HG03025 (cell line): ENCODE measurements at regions not wholly inside any gene's neighbourhood (a gene's known extent, or its start where the extent isn't known, plus 50 kb on each side); places are given as distances from the start of the nearest gene placed in this dataset.

Source experiments
- ATAC-seq: cut with Tn5 transposase; IDR thresholded peaks from one replicate; pipeline ENCODE4 v1.9.1; 2021; ENCODE audit warnings: mild to moderate bottlenecking, moderate library complexity; ENCODE audit not compliant: unreplicated experiment, low FRiP score

DNA sequence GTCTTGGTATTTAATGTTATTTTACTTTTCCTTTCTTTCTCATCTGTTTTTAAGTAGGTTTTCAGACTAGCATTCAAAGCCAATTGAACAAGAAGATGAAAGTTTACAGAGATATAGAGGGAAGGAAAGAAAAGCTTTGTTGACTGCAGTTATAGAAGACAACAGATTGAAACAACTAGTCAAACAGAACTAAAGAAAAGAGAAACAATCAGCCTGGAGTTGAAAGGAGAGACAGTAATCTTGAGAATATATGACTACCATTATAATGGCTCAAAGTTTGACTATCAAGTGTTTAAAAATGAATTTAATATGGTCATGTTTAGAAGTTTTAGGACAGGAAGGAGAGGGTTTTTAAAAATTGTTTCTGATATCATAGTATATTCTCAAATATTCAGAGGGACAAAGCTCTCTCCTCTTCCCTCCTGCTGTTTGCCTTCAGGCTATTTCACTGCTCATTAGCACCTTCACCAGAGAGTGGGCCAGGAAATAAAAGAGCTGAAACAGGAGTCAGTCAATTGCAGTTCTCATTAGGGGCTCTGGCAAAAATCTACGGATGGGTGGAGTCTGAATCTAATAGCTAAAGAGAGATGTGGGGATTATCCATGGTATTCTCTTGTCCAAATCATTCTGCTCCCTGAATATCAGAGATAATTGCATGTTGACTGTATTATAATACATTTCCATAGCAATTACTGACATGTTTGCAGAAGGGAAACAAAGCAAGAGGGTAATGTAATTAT is 577.8 kb downstream of the BRINP3 start:
- ATAC-seq: no peak

DNA sequence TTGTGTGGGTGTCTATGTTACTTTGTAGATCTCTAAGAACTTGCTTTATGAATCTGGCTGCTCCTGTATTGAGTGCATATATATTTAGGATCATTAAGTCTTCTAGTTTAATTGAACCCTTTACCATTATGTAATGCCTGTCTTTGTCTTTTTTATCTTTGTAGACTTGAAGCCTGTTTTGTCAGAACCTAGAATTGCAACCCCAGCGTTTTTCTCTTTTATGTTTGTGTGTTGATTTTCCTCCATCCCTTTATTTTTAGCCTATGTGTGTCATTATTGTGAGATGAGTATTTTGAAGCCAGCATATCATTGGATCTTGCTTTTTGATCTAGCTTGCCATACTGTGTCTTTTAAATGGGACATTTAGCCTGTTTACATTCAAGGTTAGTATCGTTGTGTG is 573.2 kb downstream of the BRINP3 start:
- ATAC-seq: no peak

DNA sequence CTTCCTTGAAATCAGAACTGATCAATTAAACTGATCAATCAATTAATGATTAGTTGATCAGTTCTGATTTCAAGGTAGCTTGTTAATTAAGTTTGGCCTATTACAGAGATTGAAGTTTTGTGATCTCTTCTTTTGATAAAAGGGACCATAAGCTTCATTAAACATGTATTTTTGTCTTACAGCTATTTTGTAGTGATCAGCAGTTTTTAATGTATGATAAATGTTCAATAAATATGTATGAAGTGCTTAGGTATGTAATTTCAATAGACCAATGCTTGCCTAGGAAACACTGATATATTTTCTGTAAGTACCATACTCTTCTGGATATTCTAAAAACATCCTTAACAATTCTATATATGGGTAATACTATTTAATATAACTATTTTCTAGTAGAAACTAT is 569.6 kb downstream of the BRINP3 start:
- ATAC-seq: no peak

DNA sequence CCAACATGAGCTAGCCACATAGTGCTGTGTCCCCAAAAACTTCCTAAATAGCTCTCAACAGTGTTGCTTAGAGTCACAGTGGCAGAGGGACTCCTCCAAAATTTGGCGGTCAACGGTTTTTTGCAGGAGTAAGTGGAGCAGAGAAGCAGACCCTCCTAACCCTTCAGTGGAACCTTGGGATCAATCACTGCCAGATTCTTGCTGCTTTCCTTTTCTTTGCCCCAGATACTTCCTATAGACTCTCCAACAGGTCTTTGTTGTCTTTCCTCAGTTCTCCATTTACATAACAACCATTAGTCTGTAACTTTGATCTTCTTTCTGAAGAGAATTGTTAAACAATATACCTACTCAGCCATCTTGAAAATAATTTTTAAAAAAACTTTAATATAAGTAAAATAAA is 556.1 kb downstream of the BRINP3 start:
- no peak for ATAC-seq

DNA sequence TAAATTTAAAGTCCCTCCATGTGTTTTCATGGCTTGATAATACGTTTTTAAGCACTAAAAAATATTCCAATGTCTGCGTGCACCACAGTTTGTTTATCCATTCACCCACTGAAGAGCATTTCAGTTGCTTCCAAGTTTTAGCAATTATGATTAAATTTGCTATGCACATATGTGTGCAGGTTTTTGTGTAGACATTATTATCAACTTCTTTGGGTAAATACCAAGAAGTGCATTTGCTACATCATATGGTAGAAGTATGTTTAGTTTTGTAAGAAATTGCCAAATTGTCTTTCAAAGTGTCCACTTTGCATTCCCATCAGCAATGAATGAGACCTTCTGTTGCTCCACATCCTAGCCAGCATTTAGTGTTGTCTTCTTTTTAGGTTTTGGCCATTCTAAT is 550.0 kb downstream of the BRINP3 start:
- no peak for ATAC-seq

DNA sequence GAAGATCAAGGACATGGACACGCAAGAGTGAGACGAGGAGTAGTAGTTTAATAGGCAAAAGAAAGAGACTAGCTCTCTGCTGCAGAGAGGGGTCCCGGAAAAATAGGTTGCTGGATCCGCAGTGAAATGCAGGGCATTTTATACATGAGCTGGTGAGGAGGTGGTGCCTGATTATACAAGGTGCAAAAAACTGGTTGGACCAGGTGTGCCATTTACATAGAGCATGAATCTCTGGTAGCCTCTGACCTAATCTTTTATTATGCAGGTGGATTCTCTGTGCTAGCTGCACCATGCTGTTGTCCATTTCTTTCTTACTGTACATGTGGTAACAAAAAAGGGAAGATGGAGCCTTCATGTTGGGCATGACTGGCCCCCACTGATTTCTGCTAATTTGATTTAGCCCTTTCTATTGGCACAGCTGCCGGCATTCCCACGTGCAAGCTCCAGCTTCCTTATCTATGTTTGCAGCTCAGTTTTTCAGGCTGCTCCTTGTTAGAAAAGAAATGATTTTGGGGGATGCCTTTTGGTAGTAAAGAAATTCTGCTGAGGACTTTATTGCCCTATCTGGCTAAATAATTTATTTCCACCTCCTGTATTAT is 548.1 kb downstream of the BRINP3 start:
- no peak for ATAC-seq

DNA sequence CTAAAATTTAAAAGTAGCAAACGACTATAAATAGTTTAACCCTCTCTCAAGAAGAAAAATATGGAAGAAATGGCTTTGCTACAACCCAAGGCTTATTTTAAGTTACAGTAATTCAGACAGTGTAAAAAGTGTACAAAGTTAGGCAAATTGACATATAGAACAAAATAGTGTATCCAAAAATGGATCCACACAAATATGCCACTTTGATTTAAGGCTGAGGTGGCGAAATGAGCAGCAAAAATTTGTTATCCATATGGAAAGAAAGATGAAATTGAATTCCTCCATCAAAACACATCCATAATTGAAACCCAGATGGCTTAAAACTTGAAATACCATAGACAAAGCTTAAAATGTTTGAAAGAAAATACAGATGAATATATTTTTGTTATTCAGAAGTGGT is 540.8 kb downstream of the BRINP3 start:
- ATAC-seq: no peak

DNA sequence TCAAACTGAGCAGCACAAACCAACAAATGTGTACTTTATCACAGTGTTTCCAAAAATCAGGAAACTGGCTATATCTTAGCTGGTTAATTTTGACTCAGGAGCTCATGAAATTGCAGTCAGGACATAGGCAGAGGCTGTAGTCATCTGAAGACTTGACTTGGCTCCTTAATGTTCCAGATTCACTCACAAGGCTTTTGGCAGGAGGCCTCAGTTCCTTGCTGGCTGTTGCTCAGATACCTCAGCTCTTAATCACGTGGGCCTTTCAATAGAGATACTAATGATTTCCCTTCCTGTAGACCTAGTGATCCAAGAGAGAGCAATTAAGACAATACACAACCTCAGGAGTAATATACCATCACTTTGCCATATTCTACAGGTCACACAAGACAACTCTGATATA is 537.7 kb downstream of the BRINP3 start:
- no peak for ATAC-seq

DNA sequence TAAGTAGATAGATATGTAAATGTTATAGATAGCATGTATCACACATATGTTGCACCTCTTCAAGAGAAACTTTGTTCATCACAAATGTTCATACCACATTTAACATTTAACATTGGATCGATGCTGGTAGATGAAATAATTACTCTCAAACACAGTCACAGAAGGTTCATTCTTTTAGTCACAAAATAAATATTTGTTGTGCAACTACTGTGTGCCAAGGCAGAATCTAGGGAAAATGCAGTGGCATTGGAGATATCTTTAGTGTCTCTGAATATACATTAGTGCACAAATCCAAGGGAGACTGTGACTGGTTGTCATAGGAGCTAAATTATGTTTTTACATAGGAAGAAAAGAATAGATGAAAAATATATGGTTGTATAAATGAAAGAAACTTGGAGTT is 535.7 kb downstream of the BRINP3 start:
- no peak for ATAC-seq

DNA sequence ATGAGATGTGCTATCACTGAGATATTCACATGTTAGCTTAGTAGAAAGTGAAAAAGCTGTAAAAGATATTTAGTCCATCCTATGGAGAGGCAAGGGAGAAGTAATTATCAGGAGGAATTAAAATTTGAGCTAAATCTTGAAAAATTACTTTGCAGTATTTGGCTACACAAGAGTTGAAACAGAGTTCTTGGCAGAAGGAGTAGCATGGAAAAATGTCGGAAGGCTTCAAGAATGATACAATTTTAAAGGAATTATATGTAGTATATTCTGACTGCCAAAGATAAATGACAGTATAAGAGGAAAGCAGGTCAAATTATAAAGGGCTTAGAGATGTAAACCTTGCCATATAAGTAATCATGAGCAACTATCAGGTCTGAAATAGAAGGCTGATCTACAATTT is 518.9 kb downstream of the BRINP3 start:
- ATAC-seq: no peak

DNA sequence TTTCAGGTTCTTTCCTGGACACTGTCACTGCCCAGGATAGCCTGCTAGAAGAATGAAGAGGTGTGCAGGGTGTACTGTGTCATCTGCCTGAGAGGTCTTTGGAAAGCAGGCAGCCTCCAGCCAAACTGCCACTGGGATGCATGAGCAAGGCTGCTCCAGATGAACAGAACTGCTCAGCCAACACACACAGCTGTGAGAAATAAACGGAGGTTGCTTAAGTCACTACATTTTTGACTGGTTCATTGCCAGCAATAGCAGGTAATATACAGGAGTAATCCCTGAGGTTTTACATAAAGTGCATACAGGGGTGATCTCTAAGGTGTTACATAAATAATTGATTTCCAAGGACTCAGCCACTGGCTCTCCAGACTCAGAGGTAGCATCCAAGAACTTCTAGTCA is 516.9 kb downstream of the BRINP3 start:
- ATAC-seq: no peak

DNA sequence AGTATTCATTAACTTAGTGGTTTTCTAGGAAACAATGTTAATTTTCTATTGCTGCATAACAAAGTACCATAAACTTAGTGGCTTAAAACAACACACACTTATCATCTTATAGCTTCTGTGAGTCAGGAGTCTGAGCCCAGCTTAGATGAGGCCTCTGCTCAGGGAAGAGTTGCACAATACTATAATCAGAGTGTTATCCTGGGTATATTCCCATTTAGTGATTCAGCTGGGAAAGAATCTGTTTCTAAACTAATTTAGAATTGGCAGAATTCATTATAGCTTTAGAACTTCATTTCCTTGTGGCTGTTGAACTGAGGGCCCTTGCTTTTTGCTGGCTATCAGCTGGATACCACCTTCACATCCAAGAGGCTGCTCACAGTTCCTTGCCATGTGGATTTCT is 515.5 kb downstream of the BRINP3 start:
- ATAC-seq: no peak

DNA sequence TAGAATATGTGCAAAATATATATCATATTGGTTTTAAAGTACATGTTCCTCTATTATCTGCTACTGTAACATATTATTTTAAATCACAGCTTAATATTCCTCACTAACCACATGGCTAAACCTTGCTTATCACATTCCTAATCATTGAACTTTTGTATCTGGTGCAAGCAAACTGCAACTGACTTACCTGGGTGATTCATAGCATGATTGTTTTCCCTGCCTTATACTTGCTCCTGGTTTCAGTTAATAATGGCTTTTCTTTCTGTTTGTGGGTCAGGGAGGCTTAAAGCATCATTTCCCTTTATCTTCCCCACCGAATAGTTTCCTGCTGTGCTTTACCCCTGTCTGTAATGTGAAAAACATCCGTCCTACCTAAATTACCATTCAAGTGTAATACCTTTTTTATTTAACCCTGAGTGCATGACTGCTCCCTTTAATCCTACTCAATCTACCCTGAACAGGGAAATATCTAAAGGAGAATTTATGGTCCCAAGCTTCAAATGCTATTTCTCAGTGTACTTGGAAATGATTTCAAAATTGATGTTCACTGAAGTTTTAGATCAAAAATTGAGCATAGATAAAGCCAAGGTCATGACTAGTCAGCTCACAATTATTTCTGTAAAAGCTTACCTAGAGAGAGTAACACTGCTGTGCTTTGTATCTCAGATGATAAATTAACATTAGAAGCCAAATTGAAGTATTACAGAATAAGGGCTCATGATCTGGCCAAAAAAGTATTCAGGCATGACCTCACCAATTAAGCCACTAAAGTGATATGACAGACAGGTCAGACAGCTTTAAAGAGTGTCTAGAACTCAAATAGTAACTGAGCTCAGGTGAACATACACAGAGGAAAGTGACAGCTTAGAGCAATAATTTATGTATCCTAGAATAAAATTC is 507.1 kb downstream of the BRINP3 start:
- no peak for ATAC-seq

DNA sequence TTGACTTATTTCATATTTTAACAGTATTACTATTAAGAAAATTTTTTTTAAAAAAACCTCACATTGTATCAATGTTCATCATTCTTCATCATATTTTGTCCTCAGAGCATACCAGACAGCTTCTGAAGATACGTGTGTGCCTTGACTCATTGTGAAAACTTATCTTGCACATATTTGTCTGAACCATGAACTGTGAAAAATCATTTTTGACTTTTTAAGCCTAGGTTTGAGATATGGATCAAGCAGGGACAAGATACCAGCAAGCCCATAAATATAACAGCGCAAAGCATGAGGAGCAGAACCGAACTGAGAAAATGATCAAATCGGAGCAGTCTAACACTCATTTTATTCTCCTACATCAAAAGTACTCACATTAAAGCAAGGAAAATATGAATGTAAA is 506.0 kb downstream of the BRINP3 start:
- no peak for ATAC-seq

DNA sequence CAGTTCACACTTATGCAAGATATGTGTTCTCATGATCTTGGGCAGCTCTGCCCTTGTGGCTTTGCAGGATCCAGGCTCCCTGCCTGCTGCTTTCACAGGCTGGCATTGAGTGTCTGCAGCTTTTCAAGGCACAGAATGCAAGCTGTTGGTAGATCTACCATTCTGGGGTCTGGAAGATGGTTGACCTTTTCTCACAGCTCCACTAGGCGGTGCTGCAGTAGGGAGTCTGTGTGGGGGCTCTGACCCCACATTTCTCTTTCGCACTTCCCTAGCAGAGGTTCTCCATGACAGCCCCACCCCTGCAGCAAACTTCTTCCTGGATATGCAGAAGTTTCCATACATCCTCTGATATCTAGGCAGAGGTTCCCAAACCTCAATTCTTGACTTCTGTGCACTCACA is 500.5 kb downstream of the BRINP3 start:
- ATAC-seq: no peak

DNA sequence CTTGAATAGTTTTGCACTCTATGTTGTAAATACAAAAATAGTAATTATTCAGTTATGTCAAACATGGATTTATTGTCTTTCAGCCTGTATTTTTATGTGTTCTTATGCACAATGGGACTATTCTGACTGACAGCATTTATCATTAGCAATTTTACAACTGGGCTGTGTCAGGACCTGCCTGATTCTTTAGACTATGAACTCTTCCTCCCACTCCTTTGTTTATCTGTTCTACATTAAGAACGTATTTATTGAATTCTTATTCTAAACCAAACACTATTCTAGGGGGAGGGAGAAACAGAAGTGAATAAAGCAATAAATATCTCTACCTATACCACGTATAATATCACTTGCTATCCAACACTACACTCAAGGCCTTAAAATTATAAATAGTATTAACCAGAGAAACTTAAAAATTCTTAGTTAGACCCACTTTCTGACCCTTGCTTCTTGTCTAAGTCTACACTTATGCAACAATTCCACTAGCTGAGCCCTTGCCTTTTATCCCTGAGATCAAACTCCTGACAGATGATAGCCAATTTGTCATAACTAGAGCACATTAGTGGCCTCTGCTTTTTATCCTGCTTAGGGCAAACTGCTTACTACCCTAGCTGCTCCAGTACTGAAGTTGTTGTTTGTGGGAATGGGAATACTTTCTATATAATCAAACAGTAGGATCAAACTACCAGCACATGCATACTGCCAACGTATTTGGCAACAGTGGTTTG is 494.3 kb downstream of the BRINP3 start:
- ATAC-seq: no peak

DNA sequence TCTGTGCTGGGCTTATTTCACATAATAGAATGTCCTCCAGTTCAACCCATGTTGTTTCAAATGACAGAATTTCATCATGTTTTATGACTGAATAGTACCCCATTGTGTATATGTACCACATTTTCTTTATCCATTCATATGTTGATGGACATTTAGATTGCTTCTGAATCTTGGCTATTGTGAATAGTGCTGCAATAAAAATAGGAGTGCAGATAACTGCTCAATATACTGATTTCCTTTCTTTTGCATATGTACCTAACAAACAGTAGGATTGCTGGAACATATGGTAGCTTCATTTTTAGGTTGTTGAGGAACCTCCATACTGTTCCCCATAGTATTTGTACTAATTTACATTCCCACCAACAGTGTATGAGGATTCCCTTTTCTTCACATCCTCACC is 491.1 kb downstream of the BRINP3 start:
- no peak for ATAC-seq

DNA sequence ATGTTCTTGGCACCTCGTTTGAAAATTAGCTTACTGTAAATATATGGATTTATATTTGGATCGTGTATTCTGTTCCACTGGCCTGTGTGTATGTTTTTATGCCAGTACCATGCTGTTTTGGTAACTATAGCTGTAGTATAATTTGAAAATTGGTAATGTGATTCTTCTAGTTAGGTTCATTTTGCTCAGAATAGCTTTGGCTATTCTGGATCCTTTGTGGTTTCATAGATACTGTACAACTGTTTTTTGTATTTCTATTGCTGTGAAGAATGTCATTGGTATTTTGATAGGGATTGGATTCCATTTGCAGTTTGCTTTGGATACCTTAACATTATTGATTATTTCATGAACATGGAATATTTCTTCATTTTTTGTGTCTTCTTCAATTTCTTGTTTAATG is 490.2 kb downstream of the BRINP3 start:
- no peak for ATAC-seq

DNA sequence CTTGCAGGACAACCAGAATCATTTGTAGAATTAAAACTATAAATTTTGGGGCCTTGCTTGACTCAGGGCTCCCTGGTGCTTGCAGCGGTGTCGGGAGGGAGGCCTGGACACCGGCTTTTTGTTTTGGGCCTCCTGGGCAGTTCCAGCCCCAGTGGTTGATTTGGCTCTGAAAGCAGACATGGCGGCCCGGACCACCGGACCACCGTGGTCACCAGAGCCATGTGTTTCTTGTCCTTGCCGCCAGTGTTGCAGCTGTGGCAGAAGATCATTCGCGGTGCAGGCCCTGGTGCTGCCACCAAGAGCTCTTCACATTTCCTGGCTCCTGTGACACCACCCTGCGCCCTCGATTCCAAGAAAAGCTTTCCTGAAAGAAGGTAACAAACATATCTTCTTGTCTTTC is 484.8 kb downstream of the BRINP3 start:
- no peak for ATAC-seq

DNA sequence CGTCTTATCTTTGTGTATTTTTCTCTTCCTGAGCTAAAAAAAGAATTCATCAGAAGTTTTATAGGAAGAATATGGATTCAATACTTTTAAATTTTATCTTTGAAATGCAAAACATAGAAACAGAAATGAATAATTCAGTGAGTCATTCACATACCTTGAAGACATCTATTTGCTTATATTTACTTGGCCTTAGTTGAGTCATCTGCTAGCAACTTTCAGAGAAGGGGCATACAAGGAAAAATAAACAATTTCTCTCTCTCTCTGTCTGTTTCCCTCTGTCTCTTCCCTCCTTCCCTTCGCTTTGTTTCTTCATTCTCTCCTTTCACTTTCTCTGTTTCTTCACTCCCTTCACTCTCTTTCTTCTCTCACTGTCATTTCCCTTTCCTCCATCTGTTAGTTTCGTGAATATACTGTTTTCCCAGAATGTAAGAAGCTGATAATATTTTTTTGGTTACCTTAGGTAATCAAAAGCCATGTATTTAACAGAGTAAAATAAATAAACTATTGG is 477.2 kb downstream of the BRINP3 start:
- no peak for ATAC-seq

DNA sequence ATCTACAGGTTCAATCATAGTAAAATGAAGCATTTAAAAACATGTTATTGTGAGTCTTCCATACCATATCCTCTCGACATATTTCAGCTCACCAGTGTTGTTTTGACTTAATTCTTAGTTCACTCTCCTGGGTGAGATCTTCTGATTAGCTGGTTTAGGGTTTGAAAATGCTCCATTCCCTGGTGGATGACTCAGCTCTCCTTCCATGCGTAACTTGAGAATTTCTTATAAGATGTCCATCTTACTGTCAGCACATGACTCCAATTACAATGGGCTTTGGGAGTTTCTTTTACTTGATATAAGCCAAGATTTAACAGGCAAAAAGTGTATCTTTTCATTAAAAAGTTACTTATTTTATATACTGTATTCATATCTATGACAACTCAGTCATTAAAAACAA is 476.5 kb downstream of the BRINP3 start:
- no peak for ATAC-seq
